HG03575 (cell line): ENCODE measurements at regions not wholly inside any gene's neighbourhood (a gene's known extent, or its start where the extent isn't known, plus 50 kb on each side); places are given as distances from the start of the nearest gene placed in this dataset.

Experiments
- ATAC-seq: cut with Tn5 transposase; IDR thresholded peaks from one replicate; pipeline ENCODE4 v1.9.1; 2021; ENCODE audit not compliant: unreplicated experiment, insufficient number of reproducible peaks, low FRiP score; ENCODE audit errors: extremely low read depth

- no peak for ATAC-seq
Observed at GRCh38 chr10:88077977-88078376, 214.6 kb downstream of the PTEN start.

GRCh38 chr10:88080213-88080612 lies 216.8 kb downstream of the PTEN start:
- ATAC-seq, result peak; percentile 37

- no peak for ATAC-seq
Observed at GRCh38 chr10:88081457-88082054, 218.1 kb downstream of the PTEN start.

GRCh38 chr10:88082391-88082790 lies 219.0 kb downstream of the PTEN start:
- peak; percentile 16 for ATAC-seq

GRCh38 chr10:88082806-88083596 lies 219.6 kb downstream of the PTEN start:
- ATAC-seq, result peak; percentile 37

- ATAC-seq, result no peak
Observed at GRCh38 chr10:88083597-88083989, 220.2 kb downstream of the PTEN start.

- no peak for ATAC-seq
Observed at GRCh38 chr10:88086187-88086960, 222.9 kb downstream of the PTEN start.

GRCh38 chr10:88088441-88089340 lies 225.3 kb downstream of the PTEN start:
- ATAC-seq, result no peak

- ATAC-seq, result no peak
Observed at GRCh38 chr10:88089498-88089897, 226.1 kb downstream of the PTEN start.

GRCh38 chr10:88090568-88091214 lies 227.3 kb downstream of the PTEN start:
- no peak for ATAC-seq

GRCh38 chr10:88091490-88092061 lies 228.2 kb downstream of the PTEN start:
- ATAC-seq, result peak; percentile 78

- no peak for ATAC-seq
Observed at GRCh38 chr10:88092265-88092664, 228.8 kb downstream of the PTEN start.

GRCh38 chr10:88092973-88093372 lies 229.5 kb downstream of the PTEN start:
- no peak for ATAC-seq

GRCh38 chr10:88094795-88095194 lies 231.4 kb downstream of the PTEN start:
- no peak for ATAC-seq

GRCh38 chr10:88095223-88095721 lies 231.8 kb downstream of the PTEN start:
- ATAC-seq, result no peak

GRCh38 chr10:88095778-88096431 lies 232.5 kb downstream of the PTEN start:
- no peak for ATAC-seq

GRCh38 chr10:88097092-88097516 lies 233.7 kb downstream of the PTEN start:
- no peak for ATAC-seq
